ENCODE measurements at regions not wholly inside any gene's neighbourhood (a gene's known extent, or its start where the extent isn't known, plus 50 kb on each side); places are given as distances from the start of the nearest gene placed in this dataset.

- no peak for TF ChIP-seq ZNF555 (tag by site-specific recombination; conservative IDR thresholded peaks at IDR 0.05)
- no peak for TF ChIP-seq SP2 (tag by site-specific recombination; IDR thresholded peaks at IDR 0.05)
- no peak for TF ChIP-seq SETDB1 (IDR thresholded peaks at IDR 0.05; ENCODE audit: insufficient read length, low read length)
- TF ChIP-seq ZNF280C (tag by site-specific recombination; IDR thresholded peaks at IDR 0.05): no peak
- no peak for TF ChIP-seq KLF1 (tag by site-specific recombination; IDR thresholded peaks at IDR 0.05)
- TF ChIP-seq EGR2 (tag by site-specific recombination; IDR thresholded peaks at IDR 0.05; ENCODE audit: low read depth): no peak
- TF ChIP-seq SCRT1 (tag by site-specific recombination; IDR thresholded peaks at IDR 0.05; ENCODE audit: borderline replicate concordance): no peak
- no peak for TF ChIP-seq ZNF501 (tag by site-specific recombination; IDR thresholded peaks at IDR 0.05)
- TF ChIP-seq ZNF211 (tag by site-specific recombination; IDR thresholded peaks at IDR 0.05; ENCODE audit: low read depth): no peak
- peak; percentile 70; the same call in 1 of the 2 replicates for TF ChIP-seq OVOL3 (tag by site-specific recombination; IDR thresholded peaks at IDR 0.05)
- TF ChIP-seq ZNF140 (tag by site-specific recombination; IDR thresholded peaks at IDR 0.05): no peak
- no peak for TF ChIP-seq ZNF621 (tag by site-specific recombination; IDR thresholded peaks at IDR 0.05)
- TF ChIP-seq ZNF580 (tag by site-specific recombination; IDR thresholded peaks at IDR 0.05): peak; percentile 65; the same call in 1 of the 2 replicates
- peak; percentile 80 for TF ChIP-seq ZXDB (tag by site-specific recombination; IDR thresholded peaks at IDR 0.05)
- no peak for TF ChIP-seq ZNF132 (tag by site-specific recombination; IDR thresholded peaks at IDR 0.05; ENCODE audit: borderline replicate concordance)
- TF ChIP-seq HIC1 (tag by site-specific recombination; IDR thresholded peaks at IDR 0.05): no peak
- TF ChIP-seq ZNF354C (tag by site-specific recombination; IDR thresholded peaks at IDR 0.05; ENCODE audit: borderline replicate concordance, low read depth): no peak
- TF ChIP-seq ZNF214 (tag by site-specific recombination; IDR thresholded peaks at IDR 0.05; ENCODE audit: borderline replicate concordance): no peak
- TF ChIP-seq PRDM6 (tag by site-specific recombination; IDR thresholded peaks at IDR 0.05): peak; percentile 86
- no peak for TF ChIP-seq ZSCAN30 (tag by site-specific recombination; IDR thresholded peaks at IDR 0.05)
- TF ChIP-seq ZNF2 (tag by site-specific recombination; IDR thresholded peaks at IDR 0.05): no peak
- no peak for TF ChIP-seq HOXC10 (CRISPR knock-in tag; IDR thresholded peaks at IDR 0.05)
- no peak for TF ChIP-seq ZNF658 (tag by site-specific recombination; IDR thresholded peaks at IDR 0.05)
- no peak for TF ChIP-seq HOXA7 (CRISPR knock-in tag; IDR thresholded peaks at IDR 0.05; ENCODE audit: borderline replicate concordance)
- no peak for TF ChIP-seq ZNF473 (tag by site-specific recombination; IDR thresholded peaks at IDR 0.05)
- no peak for TF ChIP-seq ZBTB10 (tag by site-specific recombination; IDR thresholded peaks at IDR 0.05)
- peak; percentile 94 for TF ChIP-seq WT1 (tag by site-specific recombination; IDR thresholded peaks at IDR 0.05)
- TF ChIP-seq ZSCAN4 (tag by site-specific recombination; IDR thresholded peaks at IDR 0.05): no peak
- no peak for TF ChIP-seq GLIS2 (tag by site-specific recombination; IDR thresholded peaks at IDR 0.05)
- TF ChIP-seq ZNF362 (tag by site-specific recombination; IDR thresholded peaks at IDR 0.05): no peak
- TF ChIP-seq ZNF670 (tag by site-specific recombination; IDR thresholded peaks at IDR 0.05; ENCODE audit: low read depth): no peak
Measured at GRCh38 chr5:67487862-67488261, 291.3 kb upstream of the CD180 start (continued).

Measured in HEK293 (cell line).